ENCODE measurements at regions not wholly inside any gene's neighbourhood (a gene's known extent, or its start where the extent isn't known, plus 50 kb on each side); places are given as distances from the start of the nearest gene placed in this dataset.

- Histone ChIP-seq H3K4me2 (ENCODE audit: insufficient read depth, low read length) (no peak overlapping the region), H3K4me3 (replicated peaks in 1 of 3; ENCODE audit: insufficient read depth in 1 of 3, low read depth in 1 of 3, low read length in 3 of 3) (no peak overlapping the region), H3K9me3 (replicated peaks; ENCODE audit: control insufficient read depth, insufficient read depth, low read length) (no peaks in the 10 kb centered on the region), H3K79me2 (ENCODE audit: control insufficient read depth, insufficient read depth, low read length) (no peaks in the 10 kb centered on the region), H3K27ac (ENCODE audit: insufficient read depth, low read depth, low read length) (no peak overlapping the region), H3K9me1 (replicated peaks; ENCODE audit: control insufficient read depth, extremely low read depth, insufficient read depth, low read length) (no peaks in the 10 kb centered on the region), H4K20me1 (replicated peaks; ENCODE audit: control insufficient read depth, extremely low read depth, insufficient read depth, low read length) (no peaks in the 10 kb centered on the region), H3K4me1 (ENCODE audit: control insufficient read depth, extremely low read depth, insufficient read depth, low read length) (no peaks in the 10 kb centered on the region), H2AFZ (ENCODE audit: low read depth, low read length) (no peak overlapping the region), H3K27me3 (ENCODE audit: control insufficient read depth in 2 of 2, insufficient read depth in 2 of 2, low read length in 2 of 2) (peaks cover 15 to 16% of the 10 kb centered on the region in 2 experiments), H3K36me3 (ENCODE audit: control insufficient read depth in 2 of 2, extremely low read depth in 1 of 2, insufficient read depth in 2 of 2, low read length in 2 of 2) (no peaks in the 10 kb centered on the region), H3K9ac (replicated peaks; ENCODE audit: extremely low read depth, insufficient read depth, low read length) (no peak overlapping the region)
- no peak for DNase-seq (ENCODE audit: low read depth, low spot score)
- CTCF ChIA-PET: no interaction called here
- FAIRE-seq: no peak
- dilution Hi-C loops (cut with MboI; ENCODE audit: extremely low pct_ligation_motif_present, low sequenced_read_pairs): no loop called here
- POLR2A ChIA-PET: no interaction called here
- intact Hi-C loops (cut with micrococcal nuclease): no loop called here
- no TSS peak for BruUV-seq (replicated peaks)
- no peak for TF ChIP-seq FOS (IDR thresholded peaks at IDR 0.05; ENCODE audit: borderline replicate concordance, insufficient read depth, low read length)
These were observed 57.3 kb upstream of the HNF1B start for GRCh38 chr17:37802061-37802595.

- H3K4me1 ChIP-seq (ENCODE audit: control insufficient read depth, extremely low read depth, insufficient read depth, low read length): no peaks in the 10 kb centered on the region
- no peaks in the 10 kb centered on the region for H3K9me3 ChIP-seq (replicated peaks; ENCODE audit: control insufficient read depth, insufficient read depth, low read length)
- peaks cover 15 to 16% of the 10 kb centered on the region in 2 experiments for H3K27me3 ChIP-seq (ENCODE audit: control insufficient read depth in 2 of 2, insufficient read depth in 2 of 2, low read length in 2 of 2)
- H3K9ac ChIP-seq (replicated peaks; ENCODE audit: extremely low read depth, insufficient read depth, low read length): no peak overlapping the region
- no peaks in the 10 kb centered on the region for H3K36me3 ChIP-seq (ENCODE audit: control insufficient read depth in 2 of 2, extremely low read depth in 1 of 2, insufficient read depth in 2 of 2, low read length in 2 of 2)
- DNase-seq (ENCODE audit: low read depth, low spot score): no peak
- ChIA-PET POLR2A (no interaction called here), CTCF (no interaction called here)
- H3K9me1 ChIP-seq (replicated peaks; ENCODE audit: control insufficient read depth, extremely low read depth, insufficient read depth, low read length): no peaks in the 10 kb centered on the region
- no peak overlapping the region for H3K4me2 ChIP-seq (ENCODE audit: insufficient read depth, low read length)
- H3K79me2 ChIP-seq (ENCODE audit: control insufficient read depth, insufficient read depth, low read length): no peaks in the 10 kb centered on the region
- no peak for FAIRE-seq
- TF ChIP-seq MYC (IDR thresholded peaks at IDR 0.05; ENCODE audit: low read depth, low read length) (no peak), MAX (IDR thresholded peaks at IDR 0.05; ENCODE audit: insufficient read depth, insufficient read length) (no peak), POLR2AphosphoS5 (IDR thresholded peaks at IDR 0.05; ENCODE audit: insufficient read depth, low read depth, low read length) (no peak), EZH2 (IDR thresholded peaks at IDR 0.05; ENCODE audit: borderline replicate concordance, low read depth, low read length, severe bottlenecking) (no peak), POLR2A (IDR thresholded peaks at IDR 0.05; ENCODE audit: low read depth, low read length) (no peak)
- H3K27ac ChIP-seq (ENCODE audit: insufficient read depth, low read depth, low read length): no peak overlapping the region
- intact Hi-C loops (cut with micrococcal nuclease) (no loop called here), dilution Hi-C loops (cut with MboI; ENCODE audit: extremely low pct_ligation_motif_present, low sequenced_read_pairs) (no loop called here)
- no peaks in the 10 kb centered on the region for H4K20me1 ChIP-seq (replicated peaks; ENCODE audit: control insufficient read depth, extremely low read depth, insufficient read depth, low read length)
- no TSS peak for BruUV-seq (replicated peaks)
- no peak overlapping the region for H2AFZ ChIP-seq (ENCODE audit: low read depth, low read length)
- H3K4me3 ChIP-seq (replicated peaks in 1 of 3; ENCODE audit: insufficient read depth in 1 of 3, low read depth in 1 of 3, low read length in 3 of 3): no peak overlapping the region
These were observed 56.3 kb upstream of the HNF1B start for GRCh38 chr17:37801171-37801570.

Measured in endothelial cell of umbilical vein (primary cell).